HUDEP-2 (cell line): ENCODE measurements at regions not wholly inside any gene's neighbourhood (a gene's known extent, or its start where the extent isn't known, plus 50 kb on each side); places are given as distances from the start of the nearest gene placed in this dataset.
"Not testable (repeated sequence)": the region's sequence is repeated elsewhere in the genome, so short reads cannot be mapped to it uniquely, and the experiment has no call there.

Source experiments
- DNase-seq, 76 experiments: peaks; one replicate each; lab custom pipeline; 2025; ENCODE audit not compliant: unreplicated experiment in 76 of 76; lab: John Stamatoyannopoulos, UW

DNA sequence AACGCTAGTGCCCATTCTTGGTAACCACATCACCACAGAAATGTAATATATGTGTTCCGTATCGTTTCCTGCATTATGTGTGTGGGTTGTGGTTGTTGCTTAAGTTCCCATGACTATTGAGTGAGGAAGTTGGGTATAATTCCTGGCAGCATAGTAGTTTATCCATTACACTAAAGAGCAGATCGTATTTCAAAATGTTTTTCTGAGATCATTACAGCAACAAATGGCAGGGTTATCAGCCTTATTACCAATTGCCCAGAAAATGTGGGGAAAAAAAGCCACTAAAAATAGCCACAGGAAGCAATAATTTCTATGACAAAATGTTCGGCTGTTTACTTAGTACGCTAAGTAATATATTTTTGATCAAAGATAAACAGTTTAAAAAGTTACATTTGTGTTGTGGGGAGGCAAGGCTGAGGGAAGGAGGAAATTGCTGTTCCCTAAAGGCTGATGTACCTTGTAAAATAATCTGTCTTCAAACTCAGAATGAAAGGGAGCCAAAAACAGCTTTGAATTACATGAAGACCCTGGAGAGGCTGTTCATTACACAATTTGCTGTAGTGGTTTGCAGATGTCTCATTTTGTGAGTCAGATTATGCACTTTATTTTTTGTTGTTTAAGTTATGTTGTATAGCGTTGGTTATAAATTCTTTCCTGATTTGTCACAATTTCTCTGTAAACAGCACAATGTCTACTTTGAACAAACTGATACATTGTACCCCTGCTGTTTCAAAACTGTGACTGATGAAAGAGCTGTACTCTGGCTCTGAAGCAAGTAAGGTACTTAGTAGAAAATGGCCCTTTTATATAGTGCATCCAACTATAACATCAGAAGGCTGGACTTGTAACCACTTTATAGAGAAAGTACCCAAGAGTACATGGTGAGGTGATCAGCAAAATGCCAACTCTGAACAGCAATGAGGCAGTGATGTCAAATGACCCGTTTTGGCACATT, 1028.5 kb downstream of the NR2F1-AS1 start:
- DNase-seq: no peak

DNA sequence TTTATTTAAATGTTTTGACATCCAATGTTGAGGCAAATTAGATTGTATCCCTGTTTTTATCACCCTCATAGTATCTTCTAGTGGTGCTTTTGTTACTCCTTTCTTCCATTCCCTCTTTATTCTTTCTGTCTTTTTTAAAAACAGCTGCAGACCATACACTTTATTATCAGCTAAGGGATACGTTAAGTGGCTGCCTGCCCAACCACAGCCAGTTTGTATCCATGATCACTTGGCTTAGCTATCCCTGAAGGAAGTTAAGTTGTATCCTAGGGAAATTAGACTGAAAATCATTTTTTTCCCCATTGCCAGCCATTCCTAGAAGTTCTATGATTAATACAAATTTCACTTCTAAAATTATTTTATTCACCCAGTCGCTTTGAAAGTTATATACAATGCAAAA, 1032.7 kb downstream of the NR2F1-AS1 start:
- DNase-seq: no peak

DNA sequence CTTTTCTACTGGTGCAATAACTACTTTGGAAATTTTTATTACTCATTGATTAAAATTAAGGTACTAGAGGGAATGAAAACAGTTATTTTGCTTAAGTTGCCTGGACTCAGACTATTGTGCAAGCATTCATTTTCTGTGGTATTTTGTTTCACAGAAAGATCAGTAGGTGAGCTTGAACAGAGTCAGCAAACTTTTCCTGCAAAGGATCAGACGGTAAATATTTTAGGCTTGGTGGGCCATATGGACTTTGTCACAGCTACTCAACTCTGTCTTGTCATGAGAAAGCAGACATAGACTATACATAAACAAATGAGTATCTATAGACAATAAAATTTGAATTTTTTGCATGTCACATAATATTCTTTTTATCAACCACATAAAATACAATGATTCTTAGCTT, 1036.4 kb downstream of the NR2F1-AS1 start:
- DNase-seq: no peak

DNA sequence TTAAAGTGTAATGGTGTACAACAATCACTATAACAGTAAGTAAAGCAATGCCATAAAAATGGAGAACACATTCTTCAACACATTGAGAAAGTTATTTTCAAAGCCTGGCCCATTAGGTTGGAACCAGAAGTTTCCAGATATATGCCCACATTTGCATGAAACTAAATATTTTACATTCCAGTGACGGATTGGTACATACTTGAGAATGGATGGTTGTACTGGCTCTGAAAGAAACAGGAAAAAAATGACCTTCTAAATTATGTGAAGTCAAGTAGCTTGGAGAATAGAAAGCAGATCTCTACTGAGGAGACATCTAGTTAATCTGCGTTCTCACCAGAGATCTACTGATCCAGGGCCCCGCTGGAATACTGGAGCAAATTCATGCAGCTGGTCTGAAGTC, 1037.0 kb downstream of the NR2F1-AS1 start:
- no peak for DNase-seq

DNA sequence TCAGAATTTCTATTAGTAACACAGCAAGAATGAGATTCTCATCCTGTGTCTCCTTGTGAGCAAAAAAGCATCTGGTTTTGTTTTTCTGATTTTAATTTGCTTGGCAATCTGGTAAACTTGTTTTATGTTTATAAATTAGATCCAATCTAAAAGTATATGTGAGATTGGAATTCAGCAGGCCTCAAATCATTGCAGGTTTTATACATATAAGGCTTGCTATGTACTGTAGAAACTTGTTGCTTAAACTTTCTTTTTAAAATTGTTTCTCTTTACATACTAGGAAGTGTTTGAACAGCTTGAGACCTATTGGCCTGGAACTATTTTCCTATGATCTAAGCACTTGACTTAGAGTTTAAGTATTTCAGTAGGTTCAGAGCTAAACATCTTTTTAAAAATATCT, 1037.8 kb downstream of the NR2F1-AS1 start:
- no peak for DNase-seq

DNA sequence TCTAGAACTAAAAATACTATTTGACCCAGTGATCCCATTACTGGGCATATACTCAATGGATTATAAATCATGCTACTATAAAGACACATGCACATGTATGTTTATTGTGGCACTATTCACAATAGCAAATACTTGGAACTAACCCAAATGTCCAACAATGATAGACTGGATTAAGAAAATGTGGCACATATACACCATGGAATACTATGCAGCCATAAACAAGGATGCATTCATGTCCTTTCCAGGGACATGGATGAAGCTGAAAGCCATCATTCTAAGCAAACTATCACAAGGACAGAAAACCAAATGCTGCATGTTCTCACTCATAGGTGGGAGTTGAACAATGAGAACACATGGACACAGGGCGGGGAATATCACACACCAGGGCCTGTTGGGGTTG, 1039.0 kb downstream of the NR2F1-AS1 start:
- DNase-seq: not testable (repeated sequence)

DNA sequence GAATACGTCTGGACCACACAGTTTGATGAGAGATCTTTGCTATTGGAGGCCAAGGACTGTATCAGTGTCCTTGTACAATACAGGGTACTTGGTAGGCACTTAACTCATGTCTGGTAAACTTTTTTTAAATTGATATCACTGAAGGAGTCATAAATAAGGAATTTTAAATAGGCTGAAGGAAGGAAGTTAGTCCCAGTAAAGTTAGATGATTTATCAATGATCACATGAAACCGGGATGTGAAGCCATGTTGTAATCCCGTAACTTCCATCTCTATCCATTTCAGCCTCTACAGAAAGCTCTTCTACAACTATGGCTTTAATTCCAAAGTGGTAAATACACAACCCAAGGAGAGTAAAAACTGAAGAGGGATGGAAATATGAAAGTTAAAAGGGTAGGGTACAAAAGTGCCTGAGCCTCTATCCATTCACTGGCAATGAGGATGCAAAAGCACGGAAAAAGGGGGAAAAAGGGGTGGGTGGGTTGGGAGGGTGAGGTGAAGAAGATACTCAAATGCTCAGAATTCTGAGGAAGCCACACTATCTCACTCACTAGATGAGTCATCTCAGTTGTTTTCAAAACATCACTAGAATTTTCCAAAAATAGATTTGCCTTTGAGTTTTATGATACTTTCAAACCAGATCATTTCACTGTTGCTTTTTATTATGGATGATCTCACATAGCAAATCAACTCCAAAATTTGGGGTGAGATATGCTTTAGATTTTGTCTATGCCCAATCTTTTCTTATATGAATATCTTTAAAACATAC, 1053.5 kb downstream of the NR2F1-AS1 start:
- DNase-seq: no peak

DNA sequence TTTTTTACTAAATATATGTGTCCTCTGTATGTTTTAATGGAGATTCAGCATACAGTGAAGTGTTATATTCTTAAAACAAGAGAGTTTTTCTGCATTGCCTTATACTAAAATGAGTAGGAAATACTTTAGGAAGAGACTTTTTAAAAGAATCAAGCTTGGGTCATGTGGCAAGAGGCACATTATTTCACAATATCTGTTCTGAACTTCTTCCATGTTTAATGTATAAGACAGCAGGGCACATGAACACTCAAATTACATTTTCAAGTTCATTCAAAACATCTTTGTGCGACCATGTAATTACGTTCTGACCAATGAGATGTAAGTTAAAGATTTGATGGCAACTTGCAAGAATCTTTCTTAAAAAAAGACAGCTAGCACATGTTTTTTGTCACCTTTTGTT, 1055.9 kb downstream of the NR2F1-AS1 start:
- no peak for DNase-seq

DNA sequence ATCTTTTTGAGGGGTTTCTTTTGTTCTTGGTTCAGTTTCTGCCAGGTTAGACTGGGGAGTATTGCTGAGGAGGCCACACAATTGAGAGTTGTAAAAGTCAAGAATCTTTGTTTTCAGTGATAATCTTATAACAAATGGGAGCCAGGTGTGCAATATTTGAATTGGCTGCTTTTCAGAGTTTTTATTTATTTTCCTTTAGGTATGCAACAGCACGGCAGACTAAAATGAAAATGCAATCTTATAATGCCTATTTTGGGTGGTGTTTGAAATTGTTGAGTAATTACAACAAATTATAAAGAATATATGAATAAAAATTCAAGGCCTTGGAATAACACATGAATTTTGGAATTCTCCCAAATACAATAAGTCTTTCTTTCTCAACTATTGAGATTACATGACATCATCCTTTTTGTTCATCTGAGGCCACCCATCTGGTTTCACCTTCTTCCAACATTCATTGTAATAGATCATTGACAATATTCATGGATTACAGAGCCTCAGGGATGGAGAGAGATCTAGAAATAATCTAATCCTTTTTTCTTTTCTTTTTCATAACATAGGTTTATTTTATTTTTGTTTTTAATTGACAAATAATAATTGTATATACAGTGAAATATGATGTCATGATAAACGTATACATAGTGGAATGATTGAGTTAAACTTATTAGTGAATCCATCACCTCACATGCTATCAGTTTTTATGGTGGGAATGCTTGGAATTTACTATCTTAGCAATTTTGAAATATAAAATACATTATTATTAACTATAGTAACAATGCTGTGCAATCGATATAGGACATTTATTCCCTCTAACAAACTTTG, 1061.0 kb downstream of the NR2F1-AS1 start:
- DNase-seq: no peak

DNA sequence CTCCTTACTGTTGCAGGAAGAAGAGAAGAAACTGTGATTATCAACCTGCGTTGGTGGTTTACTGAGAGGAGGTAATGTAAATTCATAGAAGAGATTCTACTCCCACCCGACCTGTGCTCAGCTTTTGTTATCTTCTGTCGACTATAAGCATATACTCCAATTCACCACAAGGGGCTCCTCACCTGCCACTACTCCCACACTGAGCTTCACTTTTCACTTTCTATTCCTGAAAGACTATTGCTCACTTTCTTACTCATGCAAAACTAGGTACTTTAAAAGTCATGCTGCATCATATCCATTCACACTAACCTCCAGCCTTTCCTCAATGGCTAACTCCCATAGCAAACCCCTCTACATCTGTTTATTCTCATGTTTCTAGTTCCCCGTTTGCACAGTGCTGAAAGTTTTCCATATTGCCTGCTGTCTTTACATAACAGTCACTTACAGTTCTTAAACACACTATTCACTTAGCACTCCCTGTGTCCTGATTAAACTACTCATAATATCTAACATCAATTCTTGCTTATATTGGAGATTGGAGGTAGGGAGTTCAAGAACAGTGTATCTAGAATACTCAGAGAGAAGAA, 1062.6 kb downstream of the NR2F1-AS1 start:
- peak in 1 of 76 experiments; percentile 6 for DNase-seq

DNA sequence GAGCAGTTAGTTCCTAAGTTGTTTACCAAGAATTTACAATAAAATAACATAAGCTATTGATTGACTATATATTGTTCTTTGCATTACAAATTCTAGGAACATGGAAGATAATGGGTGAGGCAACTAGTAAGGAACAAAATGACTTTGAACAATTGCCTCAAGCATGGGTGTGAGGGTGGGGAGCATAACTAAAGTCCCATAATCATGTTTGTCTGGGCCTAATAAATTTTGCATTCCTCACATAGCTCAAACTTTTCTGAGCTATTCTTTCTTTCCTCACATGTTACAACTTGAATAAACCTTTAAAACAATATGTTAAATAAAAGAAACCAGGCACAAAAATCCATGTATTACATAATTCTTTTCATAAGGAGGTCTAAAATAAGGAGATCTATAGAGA, 1066.1 kb downstream of the NR2F1-AS1 start:
- DNase-seq: no peak

DNA sequence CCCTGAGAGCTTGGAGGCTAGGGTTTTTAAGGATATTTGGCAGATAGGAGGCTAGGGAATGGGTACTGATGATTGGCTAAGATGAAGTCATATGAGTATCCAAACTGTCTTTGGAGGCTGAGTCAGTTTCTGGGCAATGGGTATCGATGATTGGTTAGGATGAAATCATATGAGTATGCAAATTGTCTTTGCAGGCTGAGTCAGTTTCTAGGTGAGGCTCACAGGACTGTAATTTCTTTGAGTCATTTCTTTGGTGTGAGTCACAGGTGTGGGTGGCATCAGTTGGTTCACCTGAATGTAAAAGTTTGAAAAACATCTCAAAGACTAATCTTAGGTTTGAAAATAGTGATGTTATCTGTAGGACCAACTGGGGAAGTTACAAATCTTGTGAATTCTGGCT, 1068.0 kb downstream of the NR2F1-AS1 start:
- DNase-seq: no peak

DNA sequence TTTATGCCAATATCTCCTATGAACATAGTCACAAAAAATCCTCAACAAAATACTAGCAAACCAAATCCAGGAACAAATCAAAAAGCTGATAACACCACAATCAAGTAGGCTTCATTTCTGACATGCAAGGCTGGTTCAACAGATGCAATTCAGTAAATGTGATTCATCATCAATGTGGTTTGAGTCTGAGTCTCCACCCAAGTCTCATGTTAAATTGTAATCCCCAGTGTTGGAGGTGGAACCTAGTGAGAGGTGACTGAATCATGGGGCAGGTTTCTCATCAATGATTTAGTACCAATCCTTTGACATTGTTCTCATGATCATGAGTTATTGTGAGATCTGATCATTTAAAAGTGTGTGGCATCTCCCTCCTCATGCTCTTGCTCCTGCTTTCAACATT, 1072.7 kb downstream of the NR2F1-AS1 start:
- DNase-seq: no peak

DNA sequence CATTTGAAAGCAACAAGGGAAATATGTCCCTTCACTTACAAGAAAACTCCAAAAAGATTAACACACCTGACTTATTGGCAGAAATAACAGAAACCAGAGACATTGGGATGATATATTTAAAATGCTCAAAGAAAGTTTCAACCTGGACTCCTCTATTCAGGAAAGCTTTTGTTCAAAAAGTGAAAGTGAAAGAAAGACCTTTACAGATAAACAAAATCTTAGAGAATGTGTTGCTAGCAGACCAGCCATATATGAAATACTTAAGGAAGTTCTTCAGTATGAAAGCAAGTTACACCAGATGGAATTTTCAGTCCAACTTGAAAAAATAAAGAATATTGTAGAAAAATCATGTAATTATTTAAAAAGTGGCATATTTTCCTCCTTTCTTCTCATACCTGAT, 1075.1 kb downstream of the NR2F1-AS1 start:
- no peak for DNase-seq

DNA sequence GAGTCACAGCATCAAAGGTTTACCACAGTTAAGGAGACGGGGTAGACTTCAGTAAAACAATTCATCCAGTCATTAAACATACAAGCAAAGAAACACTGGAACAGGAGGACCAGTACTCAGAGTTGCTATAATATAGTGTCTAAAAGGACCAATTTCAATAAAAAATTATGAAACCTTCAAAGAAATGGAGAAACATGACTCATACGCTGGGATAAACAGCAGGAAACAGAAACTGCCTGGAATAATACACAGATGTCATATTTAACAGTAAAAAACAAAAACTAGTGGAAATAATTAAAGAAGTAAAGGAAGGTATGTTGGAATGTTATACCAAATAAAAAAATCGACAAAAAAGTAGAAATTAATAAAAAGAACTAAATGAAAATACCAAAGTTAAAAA, 1075.9 kb downstream of the NR2F1-AS1 start:
- DNase-seq: no peak

DNA sequence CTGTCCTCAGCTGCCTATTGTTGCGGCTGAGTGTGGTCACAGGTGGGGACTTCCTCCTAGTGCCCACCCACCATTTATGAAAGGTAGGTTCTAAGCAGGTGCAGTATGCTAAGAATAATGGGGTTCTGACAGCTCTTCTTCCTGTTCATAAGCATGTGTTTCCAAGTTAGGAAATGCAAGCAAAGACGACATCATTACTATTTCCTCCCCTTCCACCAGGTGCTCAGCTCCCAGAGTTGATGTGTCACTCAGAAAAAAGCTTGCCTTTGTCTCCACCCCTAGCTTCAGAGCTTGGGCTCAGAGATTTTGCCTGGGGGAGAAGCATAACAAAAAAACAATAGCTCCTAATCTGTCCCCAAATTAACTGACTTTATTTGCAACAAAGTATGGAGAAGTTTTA, 1076.7 kb downstream of the NR2F1-AS1 start:
- DNase-seq: no peak

DNA sequence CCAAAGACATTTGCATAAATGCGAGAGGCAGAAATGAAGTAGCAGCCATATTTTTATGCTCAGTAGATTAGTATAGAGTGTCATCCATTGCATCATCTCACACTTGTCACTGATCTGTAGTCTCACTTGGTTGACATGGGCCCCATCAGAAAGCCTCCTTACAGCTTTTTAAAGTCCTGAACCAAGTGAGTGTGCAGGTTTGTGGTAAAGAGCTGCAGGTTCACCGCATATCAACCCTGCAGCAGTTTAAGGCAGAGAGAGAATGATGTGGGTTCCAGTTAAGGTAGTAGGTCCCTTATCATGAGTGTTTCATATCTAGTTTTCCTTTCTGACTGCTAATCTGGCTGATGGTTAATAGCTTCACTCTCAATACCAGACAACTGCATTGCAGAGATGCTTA, 1080.3 kb downstream of the NR2F1-AS1 start:
- no peak for DNase-seq

DNA sequence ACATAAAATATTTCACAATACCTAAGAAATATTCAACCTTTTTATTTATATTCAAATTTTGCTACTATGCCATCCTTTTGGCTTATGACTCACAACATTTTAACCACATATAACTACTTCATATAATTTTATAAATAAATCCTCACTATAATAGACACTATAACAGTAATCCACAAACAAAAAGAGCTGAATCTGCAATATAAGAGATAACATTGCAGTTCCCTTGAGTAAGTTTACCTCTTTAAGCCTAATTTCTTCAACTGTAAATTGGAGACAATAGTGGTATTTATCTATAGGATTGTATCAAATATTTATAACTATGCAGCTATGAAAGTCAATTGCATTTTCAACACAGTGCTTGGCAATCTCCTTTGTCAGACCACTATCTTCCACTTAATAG, 1084.5 kb downstream of the NR2F1-AS1 start:
- DNase-seq: no peak

DNA sequence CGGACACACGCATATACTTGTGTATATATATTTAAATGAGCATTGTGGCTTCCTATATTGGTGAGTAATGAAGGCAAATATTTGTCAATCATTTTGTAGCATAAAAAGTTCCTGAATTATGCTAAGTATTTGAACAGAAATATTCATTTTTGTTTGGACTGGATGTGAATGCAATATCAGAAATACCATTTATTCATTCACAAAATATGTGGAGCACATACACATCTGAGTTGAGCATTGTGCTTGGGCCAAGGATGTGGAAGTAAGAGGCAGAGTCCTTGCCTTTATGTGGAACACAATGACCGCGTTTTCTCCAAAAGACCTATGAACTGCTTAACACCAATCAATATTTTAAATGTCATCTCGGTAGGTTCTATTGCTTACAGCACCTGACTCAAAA, 1086.5 kb downstream of the NR2F1-AS1 start:
- no peak for DNase-seq

DNA sequence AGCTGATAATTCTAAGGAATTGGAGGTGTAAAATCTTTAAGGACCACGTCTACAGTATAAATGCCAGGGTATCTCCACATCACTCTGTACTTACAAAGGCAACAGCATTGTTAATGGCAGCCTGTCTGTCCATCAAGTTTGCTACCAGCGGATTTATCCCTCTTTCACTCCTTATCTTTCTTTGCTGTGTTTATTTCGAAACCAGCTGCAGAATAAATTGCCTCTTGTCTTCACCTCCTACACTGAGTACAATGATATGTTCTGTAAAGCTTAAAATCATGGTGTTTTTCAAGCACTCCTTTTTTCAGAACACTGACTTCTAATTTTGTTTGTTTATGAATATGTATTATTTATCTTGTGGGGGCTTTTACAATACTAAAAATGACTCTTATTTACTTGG, 1088.1 kb downstream of the NR2F1-AS1 start:
- DNase-seq: no peak

DNA sequence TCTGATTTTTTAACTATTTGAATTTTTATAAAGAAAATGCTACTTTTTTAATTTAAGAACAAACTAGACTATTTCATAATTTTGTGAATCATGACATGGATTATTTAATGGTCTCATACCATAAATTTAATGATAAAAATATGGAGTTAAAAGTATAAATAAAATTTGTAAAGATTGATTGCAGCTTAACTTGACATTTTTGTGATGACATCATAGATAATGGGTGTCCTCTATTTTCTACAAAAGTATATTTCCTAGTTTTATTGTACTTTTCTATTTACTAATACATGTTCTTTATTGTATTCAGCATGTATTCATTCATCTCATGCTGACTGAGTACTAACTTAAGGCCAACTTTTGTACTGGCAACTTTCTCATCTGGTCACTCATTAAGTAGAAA, 1096.5 kb downstream of the NR2F1-AS1 start:
- DNase-seq: no peak
